ENCODE measurements at regions not wholly inside any gene's neighbourhood (a gene's known extent, or its start where the extent isn't known, plus 50 kb on each side); places are given as distances from the start of the nearest gene placed in this dataset.
"Not testable (repeated sequence)": the region's sequence is repeated elsewhere in the genome, so short reads cannot be mapped to it uniquely, and the experiment has no call there.

DNA sequence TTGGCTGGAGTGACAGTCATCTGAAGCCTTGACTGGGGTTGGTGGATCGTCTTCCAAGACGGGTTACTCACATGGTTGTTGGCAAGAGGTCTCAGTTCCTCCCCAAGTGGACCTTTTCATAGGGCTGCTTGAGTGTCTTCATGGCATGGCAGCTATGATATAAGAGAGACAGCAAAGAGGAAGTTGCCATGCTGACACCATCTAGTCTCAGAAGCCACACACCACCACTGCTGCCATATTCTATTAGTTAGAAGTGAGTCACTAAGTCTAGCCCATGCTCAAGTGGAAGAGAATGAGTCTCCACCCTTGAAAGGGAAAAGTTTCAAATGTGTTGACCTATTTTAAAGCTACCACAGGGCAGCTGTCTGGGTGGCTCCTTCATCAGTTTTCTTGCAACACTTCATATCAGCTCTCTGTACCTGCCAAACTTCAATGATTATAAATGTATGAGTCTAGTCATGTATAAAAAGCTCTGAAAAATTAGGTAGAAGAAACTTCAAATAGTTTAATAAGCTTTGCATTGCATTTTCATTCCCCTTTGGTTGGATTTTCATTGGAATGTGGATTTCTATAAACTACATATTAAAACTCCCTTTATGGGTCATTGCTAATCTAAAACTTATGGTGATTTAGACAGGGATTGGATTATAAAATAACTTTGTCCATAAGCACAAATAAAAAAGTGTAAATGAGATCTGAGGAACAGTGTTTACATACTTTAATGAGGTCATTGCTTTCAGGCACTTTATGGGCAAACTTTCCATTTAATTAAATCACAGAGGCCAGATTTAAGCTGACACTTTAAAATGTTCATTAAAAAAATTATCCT, 68.0 kb upstream of the ATXN3L start:
- DNase-seq (ENCODE audit: low spot score) (no peak), FAIRE-seq (no peak)

DNA sequence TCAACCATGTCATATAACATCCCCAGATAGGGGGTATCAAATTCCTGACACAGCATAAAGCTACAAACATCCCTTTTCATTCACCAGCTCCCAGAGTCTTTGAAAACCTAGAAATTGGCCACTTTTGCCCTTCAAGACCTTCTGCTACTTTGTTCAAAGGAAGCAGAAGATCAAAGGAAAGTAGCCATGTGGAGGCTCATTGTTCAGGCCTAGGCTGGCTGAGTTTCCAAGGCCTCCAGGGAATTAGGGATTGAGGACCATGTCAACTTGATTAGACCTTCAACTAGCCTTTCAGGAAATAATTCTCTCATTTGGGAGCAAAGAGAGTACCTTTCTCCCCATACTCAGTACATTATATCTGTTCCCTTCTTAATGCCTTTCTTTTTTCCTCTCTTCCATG, 66.8 kb upstream of the ATXN3L start:
- DNase-seq (ENCODE audit: low spot score) (no peak), FAIRE-seq (no peak)

DNA sequence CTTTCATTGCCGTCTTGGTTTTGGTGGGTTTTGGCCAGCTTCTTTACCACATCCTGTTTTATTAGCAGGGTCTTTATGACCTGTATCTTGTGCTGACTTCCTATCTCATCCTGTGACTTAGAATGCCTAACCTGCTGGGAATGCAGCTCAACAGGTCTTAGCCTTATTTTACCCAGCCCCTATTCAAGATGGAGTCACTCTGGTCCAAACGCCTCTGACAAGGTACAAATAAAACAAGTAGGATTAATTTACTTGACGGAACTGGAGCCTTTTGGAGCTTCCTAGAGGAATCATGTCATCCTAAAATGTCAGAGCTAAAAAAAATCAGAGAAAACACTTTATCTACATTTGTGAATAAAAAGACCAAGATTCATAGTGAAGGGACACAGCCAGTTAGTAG, 66.2 kb upstream of the ATXN3L start:
- no peak for FAIRE-seq

DNA sequence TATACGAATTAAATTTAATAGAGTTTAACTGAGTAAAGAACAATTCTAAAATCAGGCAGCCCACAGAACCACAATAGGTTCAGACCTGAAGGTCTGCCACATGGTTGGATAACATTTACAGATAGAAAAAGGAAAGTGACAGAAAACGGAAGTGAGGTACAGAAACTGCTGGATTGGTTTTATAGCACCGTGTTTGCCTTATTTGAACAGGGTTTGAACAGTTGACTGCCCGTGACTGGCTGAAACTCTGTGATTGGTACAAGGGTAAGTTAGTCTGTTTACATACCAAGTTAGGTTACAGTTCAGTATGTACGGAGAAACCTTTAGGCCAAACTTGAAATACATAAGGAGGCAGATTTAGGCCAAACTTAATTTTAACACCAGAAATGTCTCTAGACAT, 64.1 kb upstream of the ATXN3L start:
- DNase-seq (ENCODE audit: low spot score) (no peak), FAIRE-seq (no peak)

More for the DNA sequence above, 66.2 kb upstream of the ATXN3L start:
- no peak for DNase-seq (ENCODE audit: low spot score)

DNA sequence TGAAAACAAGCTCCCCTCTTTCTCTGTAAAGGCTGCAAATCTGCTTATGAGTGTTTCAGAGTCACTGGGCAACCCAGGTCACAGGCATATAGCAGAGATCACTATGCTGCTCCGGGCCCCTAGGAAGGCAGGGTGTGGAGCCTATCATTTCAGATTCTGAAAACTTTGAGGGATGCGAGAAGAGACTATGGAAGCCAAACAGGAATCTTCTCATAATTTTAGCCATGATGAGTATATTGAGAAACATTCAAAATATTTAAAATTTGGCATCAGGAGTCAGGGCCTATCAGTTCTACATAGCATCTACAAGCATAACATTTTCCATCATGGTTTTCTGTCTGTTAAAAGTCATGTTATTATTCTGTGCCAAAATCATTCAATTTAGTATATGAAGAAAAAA, 61.7 kb upstream of the ATXN3L start:
- no peak for DNase-seq (ENCODE audit: low spot score)
- FAIRE-seq, result no peak

DNA sequence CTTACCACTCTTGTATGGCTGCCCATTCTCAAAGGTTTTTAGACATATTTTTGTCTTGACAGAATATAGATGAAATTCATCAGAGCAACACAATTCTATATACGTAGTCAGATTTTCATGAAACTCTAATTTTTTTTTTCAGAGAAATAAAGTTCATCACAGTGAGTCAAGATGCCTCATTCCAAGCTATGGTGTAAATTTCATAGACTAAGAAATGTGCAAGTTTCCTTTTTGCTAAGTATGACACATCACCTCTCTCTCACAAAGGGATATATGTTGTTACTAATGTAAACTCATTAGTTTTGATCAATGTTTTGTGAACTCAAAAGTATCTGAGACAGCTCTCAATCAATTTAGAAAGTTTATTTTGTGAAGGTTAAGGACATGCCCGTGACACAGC, 60.4 kb upstream of the ATXN3L start:
- DNase-seq (ENCODE audit: low spot score), result no peak
- FAIRE-seq, result no peak

DNA sequence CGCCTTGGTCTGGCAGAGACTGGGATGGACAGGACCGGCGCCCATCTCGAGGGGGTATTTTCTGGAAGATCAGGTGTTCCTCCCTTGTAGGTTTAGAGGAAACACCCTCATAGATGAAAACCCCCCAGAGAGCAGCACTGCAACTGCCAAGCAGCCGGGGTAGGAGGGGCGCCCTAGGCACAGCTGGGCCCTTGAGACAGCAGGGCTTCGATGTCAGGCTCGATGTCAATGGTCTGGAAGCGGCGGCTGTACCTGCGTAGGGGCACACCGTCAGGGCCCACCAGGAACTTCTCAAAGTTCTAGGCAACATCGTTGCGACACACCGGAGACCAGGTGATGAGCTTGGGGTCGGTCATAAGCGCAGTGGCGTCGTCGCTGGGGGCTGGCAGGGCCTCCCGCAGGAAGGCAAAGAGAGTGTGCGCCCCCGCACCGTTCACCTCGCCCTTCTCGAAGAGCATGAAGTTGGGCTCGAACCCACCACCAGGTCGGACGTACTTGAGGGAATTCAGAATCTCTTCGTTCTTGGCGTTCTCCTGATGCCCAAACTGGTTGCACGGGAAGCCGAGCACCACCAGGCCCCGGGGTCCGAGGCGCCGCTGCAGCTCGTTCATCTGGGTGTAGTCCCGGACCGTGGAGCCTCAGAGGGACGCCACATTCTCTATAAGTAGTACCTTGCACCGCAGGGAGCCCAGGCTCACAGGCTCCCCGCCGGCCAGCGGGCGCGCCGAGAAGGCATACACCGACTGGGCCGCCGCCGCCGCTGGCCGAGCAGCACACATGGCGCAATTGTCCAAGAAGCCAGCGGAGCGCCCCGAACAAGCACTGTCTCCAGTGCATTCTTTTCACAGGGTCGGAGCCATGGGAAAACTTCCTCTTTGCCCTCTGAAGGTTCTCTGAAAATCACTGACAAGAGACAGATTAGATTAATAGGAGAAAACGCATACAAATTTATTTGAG, 59.0 kb upstream of the ATXN3L start:
- FAIRE-seq; DNase-seq (ENCODE audit: low spot score): not testable (repeated sequence)

DNA sequence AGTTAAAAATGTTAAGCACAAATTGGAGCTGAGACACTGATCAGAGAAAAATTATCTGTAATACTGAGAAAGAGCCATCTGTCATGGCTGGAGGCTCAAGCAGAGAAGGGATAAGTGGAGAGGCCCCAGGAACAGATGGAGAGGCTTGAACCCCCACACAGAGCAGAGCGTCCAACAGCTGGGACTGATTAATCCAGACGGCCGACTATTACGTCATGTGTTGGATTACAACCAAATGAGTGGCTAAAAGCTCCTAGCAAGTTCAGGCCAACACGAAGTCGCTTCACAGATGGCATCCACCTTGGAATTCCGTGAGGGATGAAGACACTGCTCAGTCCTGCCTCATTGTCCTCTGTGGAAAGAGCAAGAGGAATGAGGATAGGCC, 57.7 kb upstream of the ATXN3L start:
- DNase-seq (ENCODE audit: low spot score), result no peak

DNA sequence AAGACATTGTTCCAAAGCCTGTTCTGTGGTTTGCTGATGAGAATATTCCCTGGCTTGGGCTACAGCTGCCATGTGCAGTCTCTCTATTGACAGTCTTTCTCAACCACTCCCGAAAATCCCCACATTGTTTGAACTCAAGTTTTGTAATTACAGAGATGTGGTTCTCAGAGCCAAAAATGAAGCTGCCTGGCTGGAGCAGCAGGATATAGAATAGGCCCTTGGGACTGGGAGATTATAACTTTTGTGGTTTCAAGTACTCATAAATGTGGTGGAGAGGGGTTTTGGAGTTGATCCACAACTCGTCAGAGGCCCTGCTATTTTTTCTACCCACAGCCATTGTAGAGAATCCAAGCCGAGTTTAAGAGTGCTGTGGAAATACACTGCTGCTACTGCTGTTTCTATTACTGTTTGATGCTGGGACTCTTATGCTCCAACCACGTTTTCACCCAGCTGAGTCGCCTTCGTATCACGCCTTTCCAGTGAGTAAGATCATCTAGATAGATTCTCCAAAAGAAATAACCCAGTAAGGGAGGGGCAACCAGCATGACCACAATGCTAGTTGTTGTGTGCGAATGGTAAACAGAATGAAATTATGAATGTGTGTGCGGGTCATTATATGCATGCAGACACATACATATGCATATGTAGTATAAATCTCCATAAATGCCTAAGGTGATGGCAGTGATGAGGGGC, 57.1 kb upstream of the ATXN3L start:
- no peak for FAIRE-seq
- peak; percentile 21 for DNase-seq (ENCODE audit: low spot score)

More for the DNA sequence above, 57.7 kb upstream of the ATXN3L start:
- FAIRE-seq, result no peak

DNA sequence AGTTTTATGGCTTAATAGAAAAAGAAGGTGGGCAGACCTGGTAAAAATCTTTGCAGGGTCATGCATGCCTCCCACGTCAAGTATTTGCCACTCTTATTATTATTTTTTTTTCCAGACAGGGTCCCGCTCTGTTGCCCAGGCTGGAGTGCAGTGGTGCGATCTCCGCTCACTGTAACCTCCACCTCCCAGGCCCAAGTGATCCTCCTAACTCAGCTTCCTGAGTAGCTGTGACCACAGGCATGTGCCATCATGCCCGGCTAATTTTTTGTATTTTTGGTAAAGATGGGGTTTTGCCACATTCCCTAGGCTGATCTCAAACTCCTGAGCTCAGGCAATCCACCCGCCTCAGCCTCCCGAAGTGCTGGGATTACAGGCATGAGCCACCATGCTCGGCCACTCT, 55.7 kb upstream of the ATXN3L start:
- not testable (repeated sequence) for FAIRE-seq; DNase-seq (ENCODE audit: low spot score)

DNA sequence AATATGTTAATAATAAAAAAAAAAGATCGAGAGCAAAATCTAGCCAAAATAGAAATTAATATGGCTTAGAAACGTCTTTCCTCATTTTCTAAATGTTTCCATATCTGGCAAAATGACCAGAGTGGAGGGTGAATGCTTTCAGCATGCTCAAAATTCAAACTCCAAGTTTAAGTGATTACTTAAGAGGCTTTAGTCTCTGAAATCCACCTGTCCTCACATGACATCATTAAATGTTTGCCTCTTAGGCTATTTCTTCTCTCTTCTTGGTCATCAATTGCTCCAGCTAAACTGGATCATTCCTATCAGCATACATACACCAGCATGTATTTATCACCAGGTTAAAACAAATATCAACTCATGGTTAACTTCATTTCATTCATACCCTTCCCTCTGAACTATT, 54.5 kb upstream of the ATXN3L start:
- FAIRE-seq, result no peak

DNA sequence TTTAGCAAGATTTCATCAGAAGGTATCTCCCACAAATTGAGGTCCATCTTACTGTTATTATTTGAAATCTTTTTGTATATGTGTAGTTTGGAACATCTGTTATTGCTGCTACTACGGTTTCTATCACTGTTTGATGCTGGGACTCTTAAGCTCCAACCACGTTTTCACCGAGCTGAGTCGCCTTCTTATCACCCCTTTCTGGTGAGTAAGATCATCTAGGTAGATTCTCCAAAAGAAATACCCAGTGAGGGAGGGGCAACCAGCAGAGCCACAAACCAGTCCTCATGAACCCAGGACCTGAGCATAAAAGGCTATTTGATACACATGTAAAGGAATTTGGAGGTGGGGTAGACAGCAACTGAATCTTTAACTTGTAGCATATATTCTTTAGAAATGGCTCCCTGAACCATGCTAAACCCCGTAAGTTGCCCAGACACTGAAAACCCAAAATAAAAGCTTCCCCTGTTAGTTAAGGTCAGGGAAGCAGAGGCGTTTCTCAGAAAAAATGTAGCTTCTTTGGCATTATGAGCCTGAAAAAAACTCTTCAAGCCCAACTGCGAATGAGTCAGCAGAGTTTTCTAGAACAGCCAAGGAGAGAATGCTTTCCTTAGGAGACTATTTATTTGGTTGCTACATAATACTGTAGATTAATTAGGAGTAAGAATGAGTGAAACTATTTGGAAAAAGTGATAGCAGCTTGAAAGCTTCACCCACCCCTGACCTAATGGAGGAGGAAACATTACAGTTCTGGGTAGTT, 53.8 kb upstream of the ATXN3L start:
- DNase-seq (ENCODE audit: low spot score) (no peak), FAIRE-seq (no peak)

More for the DNA sequence above, 54.5 kb upstream of the ATXN3L start:
- DNase-seq (ENCODE audit: low spot score), result no peak

DNA sequence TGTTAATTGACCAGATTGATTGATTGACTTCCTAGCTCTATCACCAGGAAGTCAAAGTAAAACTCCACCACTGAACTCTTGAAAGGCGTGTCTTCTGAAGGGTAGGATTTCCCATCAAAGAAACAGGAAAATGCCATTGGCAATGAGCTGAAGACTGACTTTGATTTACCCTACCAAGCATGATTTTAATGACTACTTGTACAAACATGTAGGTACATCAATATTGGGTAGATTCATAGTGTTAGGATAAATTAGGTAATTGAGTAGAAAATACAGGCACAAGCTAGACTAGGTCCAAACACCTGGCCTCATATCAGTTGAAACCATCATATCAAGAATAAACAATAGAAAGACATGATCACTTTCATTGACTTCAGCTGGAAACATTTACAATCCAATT, 53.2 kb upstream of the ATXN3L start:
- DNase-seq (ENCODE audit: low spot score), result no peak
- no peak for FAIRE-seq

DNA sequence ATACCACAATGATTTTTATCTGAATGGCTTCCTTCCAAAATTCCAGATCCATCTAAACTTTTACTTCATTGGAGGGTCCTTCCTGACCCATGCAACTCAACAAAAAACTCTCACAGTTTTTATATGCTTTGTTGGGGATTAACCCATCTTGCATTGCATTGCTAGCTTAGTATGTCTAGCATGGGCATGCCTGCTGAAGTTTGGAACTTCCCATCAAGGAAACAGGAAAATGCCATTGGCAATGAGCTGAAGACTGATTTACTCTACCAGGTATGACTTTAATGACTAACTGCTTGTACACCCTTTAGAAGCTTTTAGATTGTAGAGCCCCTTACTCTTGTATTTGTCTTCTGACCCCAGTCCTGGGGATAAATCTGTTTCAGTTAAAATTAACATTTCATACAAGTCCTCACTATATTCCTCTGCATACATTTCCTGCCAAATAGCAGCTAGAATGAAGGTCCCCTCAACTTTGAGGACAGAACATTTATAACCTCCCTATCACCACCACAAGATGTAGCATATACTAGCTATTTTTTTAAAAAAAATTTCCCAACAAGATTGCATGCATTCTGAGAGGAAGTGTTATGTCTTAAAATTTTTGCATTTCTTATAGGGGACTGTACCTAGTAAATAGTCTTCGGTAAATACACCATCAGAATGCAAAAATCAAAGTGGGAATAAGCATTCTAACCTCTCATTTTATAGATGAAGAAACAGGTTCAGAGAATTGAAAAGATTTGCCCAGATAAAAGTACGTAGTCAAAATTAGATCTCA, 52.5 kb upstream of the ATXN3L start:
- FAIRE-seq (no peak), DNase-seq (ENCODE audit: low spot score) (no peak)

DNA sequence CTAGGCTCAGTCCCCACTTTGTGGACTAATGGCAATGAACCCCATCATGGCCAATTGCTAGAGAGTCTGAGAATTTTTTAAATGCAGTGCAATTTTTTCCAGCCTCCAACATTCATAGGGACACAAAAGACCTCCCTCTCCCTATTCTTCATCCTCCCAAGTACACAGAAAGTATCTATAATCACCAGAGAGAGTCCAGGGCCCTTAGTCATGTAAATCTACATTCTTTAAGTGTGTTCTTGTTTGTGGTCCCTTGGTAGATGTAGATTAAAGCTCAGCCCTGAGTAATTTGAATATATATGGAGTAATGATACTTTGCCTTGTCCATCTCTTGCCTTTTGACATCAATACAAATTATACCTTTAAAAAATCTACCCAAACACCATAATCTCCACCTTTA, 51.3 kb upstream of the ATXN3L start:
- FAIRE-seq, result no peak
- no peak for DNase-seq (ENCODE audit: low spot score)

DNA sequence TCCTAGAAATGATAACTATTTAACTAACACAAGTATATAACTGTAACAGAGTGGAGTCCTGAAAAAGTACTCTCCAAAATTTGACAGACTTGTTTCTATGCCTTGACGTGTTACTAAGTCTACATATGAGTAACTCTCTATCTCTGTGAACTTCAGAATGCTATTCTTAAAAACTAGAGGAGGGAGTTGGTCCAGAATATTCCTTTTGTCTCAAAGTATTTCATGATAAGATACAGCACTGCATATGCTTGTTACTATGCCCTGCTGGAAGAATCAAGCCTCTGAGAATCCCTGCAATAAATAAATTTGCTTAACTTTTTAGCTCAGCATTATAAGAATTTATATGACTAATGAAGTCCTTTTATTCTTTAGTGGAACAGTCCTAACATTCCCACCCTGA, 50.9 kb upstream of the ATXN3L start:
- no peak for FAIRE-seq
- no peak for DNase-seq (ENCODE audit: low spot score)

All from urothelium cell line (cell line).